ENCODE measurements at regions not wholly inside any gene's neighbourhood (a gene's known extent, or its start where the extent isn't known, plus 50 kb on each side); places are given as distances from the start of the nearest gene placed in this dataset.
A peak's percentile ranks its signal among the peaks of the same experiment; 100 is the strongest.
"Not testable (repeated sequence)": the region's sequence is repeated elsewhere in the genome, so short reads cannot be mapped to it uniquely, and the experiment has no call there.

GRCh38 chr10:32139223-32140073 lies 83.2 kb upstream of the KIF5B start:
- peak; percentile 92 to 94 (median 94) for DNase-seq

GRCh38 chr10:32136927-32137326 lies 80.7 kb upstream of the KIF5B start:
- not testable (repeated sequence) for DNase-seq

- not testable (repeated sequence) for DNase-seq
Observed at GRCh38 chr10:32135796-32136195, 79.6 kb upstream of the KIF5B start.

GRCh38 chr10:32132357-32132946 lies 76.2 kb upstream of the KIF5B start:
- DNase-seq: no peak

GRCh38 chr10:32131388-32131787 lies 75.2 kb upstream of the KIF5B start:
- DNase-seq: no peak

GRCh38 chr10:32130788-32131187 lies 74.6 kb upstream of the KIF5B start:
- no peak for DNase-seq

GRCh38 chr10:32125023-32125422 lies 68.8 kb upstream of the KIF5B start:
- DNase-seq: no peak

GRCh38 chr10:32123021-32123420 lies 66.8 kb upstream of the KIF5B start:
- DNase-seq: no peak

GRCh38 chr10:32121648-32122047 lies 65.4 kb upstream of the KIF5B start:
- no peak for DNase-seq

- no peak for DNase-seq
Observed at GRCh38 chr10:32120147-32120546, 63.9 kb upstream of the KIF5B start.

- DNase-seq: no peak
Observed at GRCh38 chr10:32114508-32114907, 58.3 kb upstream of the KIF5B start.

GRCh38 chr10:32112055-32112454 lies 55.8 kb upstream of the KIF5B start:
- DNase-seq: no peak

- DNase-seq: no peak
Observed at GRCh38 chr10:32111585-32111984, 55.4 kb upstream of the KIF5B start.

- DNase-seq: no peak
Observed at GRCh38 chr10:32110790-32111189, 54.6 kb upstream of the KIF5B start.

- DNase-seq: no peak
Observed at GRCh38 chr10:32109603-32110002, 53.4 kb upstream of the KIF5B start.

Data from suppressor macrophage treated with lipopolysaccharide for 1 hour (primary cell).